GM10266 (cell line): ENCODE measurements at regions not wholly inside any gene's neighbourhood (a gene's known extent, or its start where the extent isn't known, plus 50 kb on each side); places are given as distances from the start of the nearest gene placed in this dataset.

Experiments
- DNase-seq: peaks from one replicate; pipeline ENCODE4 v3.0.0; 2012; ENCODE audit errors: extremely low spot score
- CTCF ChIP-seq: IDR thresholded peaks from 2 replicates; pipeline ENCODE4 v1.5.1; 2012; ENCODE audit warnings: mild to moderate bottlenecking, low read depth; ENCODE audit not compliant: control insufficient read depth, insufficient read depth; ENCODE audit errors: missing control alignments

DNA sequence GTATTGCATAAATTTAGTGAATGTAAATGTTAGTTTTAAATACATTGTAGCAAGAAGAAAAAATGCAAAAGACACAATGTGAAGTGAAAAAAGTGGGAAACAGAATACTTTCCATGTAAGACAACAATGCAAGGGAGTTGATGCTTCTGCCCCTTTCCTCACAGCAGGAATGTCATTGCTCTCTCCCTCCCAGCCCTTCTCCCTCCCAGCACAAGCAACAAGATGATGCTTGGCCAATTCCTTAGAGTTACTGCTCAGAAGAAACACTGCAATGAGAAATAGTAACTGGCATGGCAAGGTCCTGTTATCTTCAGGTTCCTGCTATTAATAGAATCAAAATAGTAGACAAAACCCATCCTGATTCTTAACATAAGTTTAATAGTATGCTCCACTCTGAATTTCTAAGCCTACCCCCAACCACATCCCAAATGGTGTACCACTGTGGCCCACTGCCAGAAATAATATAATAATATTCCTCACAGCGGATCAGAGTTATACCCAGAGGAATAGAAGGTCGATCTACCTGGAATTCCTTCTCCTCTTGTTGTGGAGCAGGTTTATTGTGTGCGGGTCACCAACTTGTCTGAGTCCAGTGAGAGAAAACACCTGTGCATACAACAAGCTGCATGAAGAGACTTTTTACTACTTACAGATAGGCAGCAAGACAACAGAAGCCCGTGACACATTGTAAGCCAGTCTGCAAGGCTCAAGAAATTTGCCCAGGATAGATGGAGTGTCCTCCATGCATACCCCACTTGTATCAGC is 69.8 kb upstream of the SLC7A11 start:
- DNase-seq: no peak
- no peak for TF ChIP-seq CTCF

- DNase-seq: no peak
- TF ChIP-seq CTCF: no peak
Measured at GRCh38 chr4:138310991-138311390, 68.8 kb upstream of the SLC7A11 start.

DNA sequence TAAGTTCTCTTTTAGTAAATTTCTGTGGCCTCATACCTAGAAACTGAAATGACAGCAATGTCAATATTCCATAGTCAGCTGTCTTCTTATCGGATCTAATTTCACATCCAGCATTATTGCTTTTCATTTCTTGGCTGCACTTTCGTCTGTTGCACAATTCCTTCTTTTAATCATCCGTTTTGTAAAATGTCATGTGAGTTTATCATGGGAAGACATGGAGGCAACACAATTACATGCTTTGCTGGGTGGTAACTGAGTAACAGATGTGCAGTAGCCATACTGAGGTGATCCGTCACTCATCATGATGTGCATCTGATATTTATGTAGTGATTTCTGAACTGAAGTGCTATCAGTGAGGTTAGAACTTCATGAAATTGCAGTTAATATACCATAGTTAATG is 68.3 kb upstream of the SLC7A11 start:
- no peak for TF ChIP-seq CTCF
- no peak for DNase-seq

DNA sequence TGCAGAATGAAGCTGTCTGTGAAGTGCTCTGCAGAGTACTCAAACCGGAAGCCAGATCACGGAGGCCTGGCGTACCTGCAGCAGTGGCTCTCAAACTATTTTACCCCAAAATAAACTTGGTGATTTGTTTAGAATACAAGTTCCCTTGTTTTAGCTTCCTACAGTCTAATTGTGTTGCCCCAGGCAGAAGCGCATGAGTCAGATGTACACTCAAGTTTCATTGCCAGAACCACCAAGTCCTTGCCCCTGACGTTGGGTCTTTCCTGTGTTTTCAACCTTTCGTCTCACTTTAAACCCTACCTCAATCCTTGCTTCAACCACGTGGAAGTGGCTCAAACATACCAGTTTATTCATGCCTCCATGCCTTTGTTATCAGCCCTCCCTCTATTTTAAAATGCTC is 66.2 kb upstream of the SLC7A11 start:
- no peak for DNase-seq

GRCh38 chr4:138307319-138307718 is 65.2 kb upstream of the SLC7A11 start:
- no peak for DNase-seq
- TF ChIP-seq CTCF: no peak

More for the DNA sequence above, 66.2 kb upstream of the SLC7A11 start:
- no peak for TF ChIP-seq CTCF

DNA sequence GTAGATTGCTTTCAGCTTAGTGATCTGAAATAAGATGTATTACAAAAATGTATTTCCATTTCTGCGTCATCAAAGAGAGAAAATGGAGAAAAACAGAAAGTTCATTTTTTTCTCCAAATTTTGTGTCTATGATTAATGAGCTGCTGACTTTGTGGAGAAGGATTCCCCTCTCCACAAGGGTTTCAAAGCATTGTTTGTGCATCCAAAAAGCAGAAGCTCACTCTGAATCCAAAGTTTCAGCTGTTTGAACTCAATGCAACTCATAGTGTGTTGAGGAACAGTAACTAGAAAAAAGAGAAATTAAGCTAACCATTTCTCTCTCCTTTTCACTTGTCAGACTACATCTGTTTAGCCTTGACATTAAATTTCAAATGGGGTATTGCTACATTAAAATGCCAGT is 62.9 kb upstream of the SLC7A11 start:
- no peak for TF ChIP-seq CTCF
- DNase-seq: no peak

DNA sequence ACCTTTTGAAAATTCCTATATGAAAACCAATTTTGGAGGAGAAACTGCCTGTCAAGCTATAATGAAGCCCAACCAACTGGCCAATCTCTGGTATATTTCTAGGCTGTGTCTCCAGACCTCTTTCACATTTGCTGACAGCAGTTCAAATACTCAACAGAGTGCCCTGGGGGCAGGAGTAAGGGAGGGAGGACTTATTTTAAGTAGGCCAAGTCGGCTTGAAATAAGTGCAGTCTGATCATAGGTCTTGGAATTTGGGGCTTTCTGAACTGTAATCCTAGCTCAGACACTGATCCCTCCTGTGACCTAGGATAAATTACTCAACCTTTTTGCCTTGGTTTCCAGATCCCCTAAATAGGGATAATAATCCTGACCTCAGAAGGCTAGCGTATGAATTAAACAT is 59.4 kb upstream of the SLC7A11 start:
- no peak for TF ChIP-seq CTCF
- no peak for DNase-seq
